ENCODE measurements at regions not wholly inside any gene's neighbourhood (a gene's known extent, or its start where the extent isn't known, plus 50 kb on each side); places are given as distances from the start of the nearest gene placed in this dataset.

GRCh38 chr4:147335183-147335582 is 145.7 kb upstream of the EDNRA start:
- no peaks in the 10 kb centered on the region for H3K36me3 ChIP-seq (ENCODE audit: control insufficient read depth in 4 of 4, insufficient read depth in 4 of 4, low read length in 3 of 4)
- POLR2A ChIA-PET: no interaction called here
- CTCF ChIA-PET: no interaction called here
- no peak for DNase-seq
- no peaks in the 10 kb centered on the region for H3K9me3 ChIP-seq (ENCODE audit: control extremely low read depth in 1 of 5, control insufficient read depth in 4 of 5, insufficient read depth in 2 of 5, low read depth in 1 of 5, low read length in 4 of 5)
- no peak overlapping the region for H3K27ac ChIP-seq (ENCODE audit: insufficient read depth in 1 of 2, low read depth in 1 of 2, low read length in 2 of 2, poor library complexity in 1 of 2, severe bottlenecking in 2 of 2)
- WGBS (ENCODE audit: insufficient coverage): no CpG with 5 or more reads among the region's 1 CpG
- H3K4me3 ChIP-seq (ENCODE audit: control insufficient read depth in 1 of 7, extremely low read depth in 1 of 7, insufficient read depth in 4 of 7, low read depth in 2 of 7, low read length in 6 of 7): no peak overlapping the region
- no peaks in the 10 kb centered on the region for H3K27me3 ChIP-seq (replicated peaks in 2 of 5; ENCODE audit: control insufficient read depth in 4 of 5, insufficient read depth in 5 of 5, low read length in 4 of 5)
- H3K4me1 ChIP-seq (ENCODE audit: control extremely low read depth in 1 of 4, control insufficient read depth in 4 of 4, insufficient read depth in 4 of 4, low read length in 3 of 4): no peaks in the 10 kb centered on the region

GRCh38 chr4:147336252-147336651 is 144.6 kb upstream of the EDNRA start:
- no peaks in the 10 kb centered on the region for H3K4me1 ChIP-seq (ENCODE audit: control extremely low read depth in 1 of 4, control insufficient read depth in 4 of 4, insufficient read depth in 4 of 4, low read length in 3 of 4)
- H3K4me3 ChIP-seq (ENCODE audit: control insufficient read depth in 1 of 7, extremely low read depth in 1 of 7, insufficient read depth in 4 of 7, low read depth in 2 of 7, low read length in 6 of 7): no peak overlapping the region
- CTCF ChIA-PET: no interaction called here
- POLR2A ChIA-PET: no interaction called here
- H3K27ac ChIP-seq (ENCODE audit: insufficient read depth in 1 of 2, low read depth in 1 of 2, low read length in 2 of 2, poor library complexity in 1 of 2, severe bottlenecking in 2 of 2): no peak overlapping the region
- H3K36me3 ChIP-seq (ENCODE audit: control insufficient read depth in 4 of 4, insufficient read depth in 4 of 4, low read length in 3 of 4): no peaks in the 10 kb centered on the region
- H3K27me3 ChIP-seq (replicated peaks in 2 of 5; ENCODE audit: control insufficient read depth in 4 of 5, insufficient read depth in 5 of 5, low read length in 4 of 5): no peaks in the 10 kb centered on the region
- DNase-seq: no peak
- WGBS (ENCODE audit: insufficient coverage): 52% methylated on average over 2 of the region's 2 CpGs
- H3K9me3 ChIP-seq (ENCODE audit: control extremely low read depth in 1 of 5, control insufficient read depth in 4 of 5, insufficient read depth in 2 of 5, low read depth in 1 of 5, low read length in 4 of 5): no peaks in the 10 kb centered on the region

- Histone ChIP-seq H3K4me1 (ENCODE audit: control extremely low read depth in 1 of 4, control insufficient read depth in 4 of 4, insufficient read depth in 4 of 4, low read length in 3 of 4) (no peaks in the 10 kb centered on the region), H3K9me3 (ENCODE audit: control extremely low read depth in 1 of 5, control insufficient read depth in 4 of 5, insufficient read depth in 2 of 5, low read depth in 1 of 5, low read length in 4 of 5) (no peaks in the 10 kb centered on the region), H3K27ac (ENCODE audit: insufficient read depth in 1 of 2, low read depth in 1 of 2, low read length in 2 of 2, poor library complexity in 1 of 2, severe bottlenecking in 2 of 2) (no peak overlapping the region), H3K27me3 (replicated peaks in 2 of 5; ENCODE audit: control insufficient read depth in 4 of 5, insufficient read depth in 5 of 5, low read length in 4 of 5) (no peaks in the 10 kb centered on the region), H3K4me3 (ENCODE audit: control insufficient read depth in 1 of 7, extremely low read depth in 1 of 7, insufficient read depth in 4 of 7, low read depth in 2 of 7, low read length in 6 of 7) (no peak overlapping the region), H3K36me3 (ENCODE audit: control insufficient read depth in 4 of 4, insufficient read depth in 4 of 4, low read length in 3 of 4) (no peaks in the 10 kb centered on the region)
- ChIA-PET POLR2A (no interaction called here), CTCF (no interaction called here)
- 95% methylated on average over 2 of the region's 4 CpGs for WGBS (ENCODE audit: insufficient coverage)
- DNase-seq: no peak
These were observed 141.8 kb upstream of the EDNRA start for GRCh38 chr4:147339100-147339499.

GRCh38 chr4:147340111-147340510 is 140.8 kb upstream of the EDNRA start:
- ChIA-PET POLR2A (no interaction called here), CTCF (no interaction called here)
- DNase-seq: no peak
- Histone ChIP-seq H3K27me3 (replicated peaks in 2 of 5; ENCODE audit: control insufficient read depth in 4 of 5, insufficient read depth in 5 of 5, low read length in 4 of 5) (no peaks in the 10 kb centered on the region), H3K36me3 (ENCODE audit: control insufficient read depth in 4 of 4, insufficient read depth in 4 of 4, low read length in 3 of 4) (no peaks in the 10 kb centered on the region), H3K4me3 (ENCODE audit: control insufficient read depth in 1 of 7, extremely low read depth in 1 of 7, insufficient read depth in 4 of 7, low read depth in 2 of 7, low read length in 6 of 7) (no peak overlapping the region), H3K4me1 (ENCODE audit: control extremely low read depth in 1 of 4, control insufficient read depth in 4 of 4, insufficient read depth in 4 of 4, low read length in 3 of 4) (no peaks in the 10 kb centered on the region), H3K27ac (ENCODE audit: insufficient read depth in 1 of 2, low read depth in 1 of 2, low read length in 2 of 2, poor library complexity in 1 of 2, severe bottlenecking in 2 of 2) (no peak overlapping the region), H3K9me3 (ENCODE audit: control extremely low read depth in 1 of 5, control insufficient read depth in 4 of 5, insufficient read depth in 2 of 5, low read depth in 1 of 5, low read length in 4 of 5) (no peaks in the 10 kb centered on the region)
- no CpG with 5 or more reads among the region's 1 CpG for WGBS (ENCODE audit: insufficient coverage)

GRCh38 chr4:147340591-147341120 is 140.2 kb upstream of the EDNRA start:
- ChIA-PET CTCF (no interaction called here), POLR2A (no interaction called here)
- H3K36me3 ChIP-seq (ENCODE audit: control insufficient read depth in 4 of 4, insufficient read depth in 4 of 4, low read length in 3 of 4): no peaks in the 10 kb centered on the region
- no peak for DNase-seq
- no peaks in the 10 kb centered on the region for H3K4me1 ChIP-seq (ENCODE audit: control extremely low read depth in 1 of 4, control insufficient read depth in 4 of 4, insufficient read depth in 4 of 4, low read length in 3 of 4)
- WGBS (ENCODE audit: insufficient coverage): 67% methylated on average over 1 of the region's 3 CpGs
- no peaks in the 10 kb centered on the region for H3K9me3 ChIP-seq (ENCODE audit: control extremely low read depth in 1 of 5, control insufficient read depth in 4 of 5, insufficient read depth in 2 of 5, low read depth in 1 of 5, low read length in 4 of 5)
- H3K27ac ChIP-seq (ENCODE audit: insufficient read depth in 1 of 2, low read depth in 1 of 2, low read length in 2 of 2, poor library complexity in 1 of 2, severe bottlenecking in 2 of 2): no peak overlapping the region
- H3K27me3 ChIP-seq (replicated peaks in 2 of 5; ENCODE audit: control insufficient read depth in 4 of 5, insufficient read depth in 5 of 5, low read length in 4 of 5): no peaks in the 10 kb centered on the region
- no peak overlapping the region for H3K4me3 ChIP-seq (ENCODE audit: control insufficient read depth in 1 of 7, extremely low read depth in 1 of 7, insufficient read depth in 4 of 7, low read depth in 2 of 7, low read length in 6 of 7)

GRCh38 chr4:147343692-147344091 is 137.2 kb upstream of the EDNRA start:
- ChIA-PET CTCF (no interaction called here), POLR2A (no interaction called here)
- Histone ChIP-seq H3K27me3 (replicated peaks in 2 of 5; ENCODE audit: control insufficient read depth in 4 of 5, insufficient read depth in 5 of 5, low read length in 4 of 5) (no peaks in the 10 kb centered on the region), H3K27ac (ENCODE audit: insufficient read depth in 1 of 2, low read depth in 1 of 2, low read length in 2 of 2, poor library complexity in 1 of 2, severe bottlenecking in 2 of 2) (no peak overlapping the region), H3K9me3 (ENCODE audit: control extremely low read depth in 1 of 5, control insufficient read depth in 4 of 5, insufficient read depth in 2 of 5, low read depth in 1 of 5, low read length in 4 of 5) (no peaks in the 10 kb centered on the region), H3K36me3 (ENCODE audit: control insufficient read depth in 4 of 4, insufficient read depth in 4 of 4, low read length in 3 of 4) (no peaks in the 10 kb centered on the region), H3K4me1 (ENCODE audit: control extremely low read depth in 1 of 4, control insufficient read depth in 4 of 4, insufficient read depth in 4 of 4, low read length in 3 of 4) (no peaks in the 10 kb centered on the region), H3K4me3 (ENCODE audit: control insufficient read depth in 1 of 7, extremely low read depth in 1 of 7, insufficient read depth in 4 of 7, low read depth in 2 of 7, low read length in 6 of 7) (no peak overlapping the region)
- no peak for DNase-seq
- no CpG with 5 or more reads among the region's 1 CpG for WGBS (ENCODE audit: insufficient coverage)

GRCh38 chr4:147345662-147346061 is 135.2 kb upstream of the EDNRA start:
- 63% methylated on average over 1 of the region's 1 CpG for WGBS (ENCODE audit: insufficient coverage)
- ChIA-PET CTCF (no interaction called here), POLR2A (no interaction called here)
- H3K4me1 ChIP-seq (ENCODE audit: control extremely low read depth in 1 of 4, control insufficient read depth in 4 of 4, insufficient read depth in 4 of 4, low read length in 3 of 4): no peaks in the 10 kb centered on the region
- H3K27ac ChIP-seq (ENCODE audit: insufficient read depth in 1 of 2, low read depth in 1 of 2, low read length in 2 of 2, poor library complexity in 1 of 2, severe bottlenecking in 2 of 2): no peak overlapping the region
- H3K27me3 ChIP-seq (replicated peaks in 2 of 5; ENCODE audit: control insufficient read depth in 4 of 5, insufficient read depth in 5 of 5, low read length in 4 of 5): no peaks in the 10 kb centered on the region
- H3K36me3 ChIP-seq (ENCODE audit: control insufficient read depth in 4 of 4, insufficient read depth in 4 of 4, low read length in 3 of 4): no peaks in the 10 kb centered on the region
- no peak overlapping the region for H3K4me3 ChIP-seq (ENCODE audit: control insufficient read depth in 1 of 7, extremely low read depth in 1 of 7, insufficient read depth in 4 of 7, low read depth in 2 of 7, low read length in 6 of 7)
- DNase-seq: no peak
- H3K9me3 ChIP-seq (ENCODE audit: control extremely low read depth in 1 of 5, control insufficient read depth in 4 of 5, insufficient read depth in 2 of 5, low read depth in 1 of 5, low read length in 4 of 5): peaks cover 0 to 2% (median 0%) of the 10 kb centered on the region in 5 experiments

Data from common myeloid progenitor, CD34-positive (primary cell).